ENCODE measurements at regions not wholly inside any gene's neighbourhood (a gene's known extent, or its start where the extent isn't known, plus 50 kb on each side); places are given as distances from the start of the nearest gene placed in this dataset.
"Not testable (repeated sequence)": the region's sequence is repeated elsewhere in the genome, so short reads cannot be mapped to it uniquely, and the experiment has no call there.

DNA sequence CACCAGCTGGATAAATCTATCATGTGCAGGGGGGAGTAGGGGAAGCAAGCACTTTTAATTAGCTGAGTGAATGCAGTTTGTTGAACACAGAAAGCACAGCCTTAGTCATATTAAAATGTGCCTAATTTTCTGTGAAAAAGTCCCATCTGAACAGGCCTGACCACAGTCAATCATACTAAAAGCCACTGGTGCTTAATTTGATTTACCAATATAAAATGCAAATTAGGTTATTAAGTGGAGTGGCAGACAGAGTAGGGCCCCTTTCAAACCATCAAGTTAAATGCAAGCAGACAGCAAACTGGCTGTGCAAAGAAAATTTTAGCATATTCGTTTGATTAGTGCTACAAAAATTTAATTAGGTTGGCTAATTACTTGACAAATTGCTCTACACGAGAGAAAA, 176.1 kb downstream of the ISL1 start:
- no peak for DNase-seq (ENCODE audit: low read depth)

- no peak for DNase-seq (ENCODE audit: low read depth)
Observed at GRCh38 chr5:51559921-51560658, 176.8 kb downstream of the ISL1 start.

- DNase-seq (ENCODE audit: low read depth), result no peak
Observed at GRCh38 chr5:51566953-51567352, 183.7 kb downstream of the ISL1 start.

DNA sequence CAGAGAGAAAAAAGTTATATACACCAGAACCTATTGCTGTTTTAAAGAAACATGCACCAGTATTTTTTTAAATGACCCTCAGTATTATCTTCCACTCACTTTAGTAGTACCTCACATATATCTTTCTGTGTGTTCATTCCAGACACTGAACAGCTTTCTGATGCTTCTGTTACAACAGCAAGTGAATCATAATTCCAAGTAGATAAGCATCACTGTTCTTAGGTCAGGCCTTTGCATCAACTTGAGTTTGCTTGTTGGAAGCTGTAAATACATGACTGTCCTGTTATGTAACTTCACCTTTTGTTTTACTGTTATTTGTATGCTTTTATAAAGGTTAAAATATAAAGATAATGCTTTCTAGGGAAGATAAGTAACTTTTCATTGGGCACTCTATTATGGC, 184.4 kb downstream of the ISL1 start:
- no peak for DNase-seq (ENCODE audit: low read depth)

GRCh38 chr5:51573835-51574234, 190.6 kb downstream of the ISL1 start:
- no peak for DNase-seq (ENCODE audit: low read depth)

GRCh38 chr5:51582871-51583394, 199.7 kb downstream of the ISL1 start:
- no peak for DNase-seq (ENCODE audit: low read depth)

GRCh38 chr5:51598026-51598425, 214.8 kb downstream of the ISL1 start:
- no peak for DNase-seq (ENCODE audit: low read depth)

GRCh38 chr5:51599587-51599986, 216.3 kb downstream of the ISL1 start:
- no peak for DNase-seq (ENCODE audit: low read depth)

DNA sequence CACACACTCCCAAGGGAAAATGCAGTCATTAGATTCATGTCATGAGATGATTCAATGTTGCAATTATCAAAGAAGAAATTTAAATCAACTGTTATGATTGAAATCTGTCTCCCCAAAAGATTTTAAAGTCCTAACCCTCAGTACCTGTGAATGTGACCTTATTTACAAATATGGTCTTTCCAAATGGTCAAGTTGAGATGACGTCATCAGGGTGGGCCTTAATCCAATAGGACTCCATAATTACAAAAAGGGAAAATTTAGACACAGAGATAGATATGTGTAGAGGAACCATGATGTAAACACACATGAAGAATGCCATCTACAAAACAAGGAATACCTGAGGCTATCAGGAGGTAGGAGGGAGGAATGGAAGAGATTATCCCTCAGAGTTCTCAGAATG, 221.1 kb downstream of the ISL1 start:
- no peak for DNase-seq (ENCODE audit: low read depth)

DNA sequence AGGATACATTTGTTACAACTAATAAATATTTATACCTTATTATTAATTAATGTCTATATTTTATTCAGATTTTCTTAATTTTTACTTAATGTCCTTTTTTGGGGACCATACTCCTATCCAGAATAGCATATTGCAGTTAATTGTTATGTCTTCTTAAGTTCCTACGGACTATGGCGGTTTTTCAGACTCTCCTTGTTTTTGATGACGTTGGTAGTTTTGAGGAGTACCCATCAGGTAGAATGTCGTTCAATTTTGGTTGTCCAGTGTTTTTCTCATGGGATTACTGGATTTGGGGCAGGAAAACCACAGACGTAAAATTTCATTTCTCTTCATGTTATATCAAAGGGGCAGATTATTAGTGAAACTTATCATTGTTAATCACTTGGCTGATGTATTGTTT, 223.7 kb downstream of the ISL1 start:
- DNase-seq (ENCODE audit: low read depth), result no peak

DNA sequence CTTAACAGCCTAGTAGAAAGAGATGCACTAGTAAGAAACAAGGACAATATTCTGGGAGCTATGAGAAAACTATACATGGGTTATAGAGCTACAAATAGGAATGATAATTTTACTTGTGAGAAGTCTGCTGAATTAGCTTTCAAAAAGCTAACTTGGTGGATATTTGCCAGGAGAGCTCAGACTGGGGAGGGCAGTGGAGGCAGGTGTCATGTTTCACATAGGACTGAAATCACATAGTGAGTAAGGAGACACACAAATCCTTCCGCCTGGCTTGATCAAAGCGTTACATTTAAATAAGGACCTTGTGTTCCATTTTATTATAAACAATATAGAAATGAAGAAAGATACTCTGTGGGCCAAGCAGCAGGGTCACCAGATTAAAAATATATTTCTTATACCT, 235.0 kb downstream of the ISL1 start:
- no peak for DNase-seq (ENCODE audit: low read depth)

DNA sequence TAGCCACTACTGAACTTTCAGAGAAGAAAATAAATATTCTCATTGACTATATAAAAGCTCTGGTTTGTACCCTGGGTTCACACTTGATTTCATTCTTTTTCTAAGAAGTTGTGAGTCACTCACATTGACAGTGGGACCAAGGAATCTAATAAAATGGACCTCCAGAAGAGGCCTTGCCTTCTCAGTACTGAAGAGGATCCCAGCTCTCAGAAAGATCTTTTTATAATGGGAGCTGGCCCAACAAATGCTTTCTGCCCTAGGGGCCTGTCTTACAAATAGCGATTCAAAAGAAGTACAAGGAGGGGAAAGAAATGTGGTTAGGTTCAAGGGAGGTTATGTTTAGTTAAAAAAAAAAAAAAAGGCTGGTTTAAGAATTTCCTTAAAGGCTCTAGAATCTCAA, 237.9 kb downstream of the ISL1 start:
- peak; percentile 22 for DNase-seq (ENCODE audit: low read depth)

DNA sequence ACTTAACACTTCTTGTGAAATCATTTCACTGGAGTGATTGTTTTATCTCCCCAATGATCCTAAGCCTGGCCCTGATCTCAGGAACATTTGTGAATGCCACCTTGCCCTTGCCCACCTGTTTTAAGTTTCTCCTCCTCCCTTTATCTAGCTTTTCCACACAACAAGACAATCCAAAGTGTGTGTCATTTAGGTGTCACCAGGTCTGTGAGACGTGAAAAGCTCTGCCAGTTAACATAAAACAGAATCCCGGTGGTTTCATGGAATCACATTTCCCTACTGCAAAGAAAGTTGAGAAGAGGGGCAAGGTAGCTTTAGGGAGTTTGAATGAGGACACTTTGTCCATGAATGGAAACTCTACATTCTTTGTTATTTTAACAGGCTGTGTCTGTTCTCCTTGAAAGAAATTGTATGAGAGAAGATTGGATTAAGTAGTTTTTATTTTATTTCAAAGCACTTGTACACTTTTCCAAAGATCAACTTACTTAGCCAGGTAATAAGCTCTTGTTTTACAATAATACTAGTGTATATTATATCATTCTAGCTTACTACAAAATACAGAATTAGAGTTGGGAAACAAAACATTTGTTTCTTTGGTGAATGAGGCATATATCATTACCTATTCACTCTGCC, 239.0 kb downstream of the ISL1 start:
- DNase-seq (ENCODE audit: low read depth), result no peak

- no peak for DNase-seq (ENCODE audit: low read depth)
Observed at GRCh38 chr5:51625224-51625968, 242.1 kb downstream of the ISL1 start.

DNA sequence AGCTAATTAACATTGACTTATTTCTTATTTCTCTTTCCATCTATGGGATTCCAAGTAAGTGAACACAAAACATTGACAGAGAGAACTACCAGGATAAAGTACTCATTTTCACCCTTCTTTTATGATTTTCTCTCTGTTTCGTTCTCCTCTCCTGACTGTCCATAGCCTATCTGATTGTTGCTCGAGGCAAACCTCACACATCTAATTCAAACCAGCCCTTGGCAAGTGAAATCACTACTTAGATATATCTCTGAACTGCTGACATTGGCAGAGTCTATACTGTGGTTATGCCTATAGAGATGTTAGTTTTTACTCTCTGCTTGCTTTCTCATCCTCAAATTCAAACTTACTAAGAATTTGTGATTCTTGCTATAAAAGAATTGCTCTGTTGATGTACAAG, 248.8 kb downstream of the ISL1 start:
- no peak for DNase-seq (ENCODE audit: low read depth)

- DNase-seq (ENCODE audit: low read depth), result no peak
Observed at GRCh38 chr5:51632793-51633192, 249.5 kb downstream of the ISL1 start.

GRCh38 chr5:51636973-51637372, 253.7 kb downstream of the ISL1 start:
- DNase-seq (ENCODE audit: low read depth), result not testable (repeated sequence)

DNA sequence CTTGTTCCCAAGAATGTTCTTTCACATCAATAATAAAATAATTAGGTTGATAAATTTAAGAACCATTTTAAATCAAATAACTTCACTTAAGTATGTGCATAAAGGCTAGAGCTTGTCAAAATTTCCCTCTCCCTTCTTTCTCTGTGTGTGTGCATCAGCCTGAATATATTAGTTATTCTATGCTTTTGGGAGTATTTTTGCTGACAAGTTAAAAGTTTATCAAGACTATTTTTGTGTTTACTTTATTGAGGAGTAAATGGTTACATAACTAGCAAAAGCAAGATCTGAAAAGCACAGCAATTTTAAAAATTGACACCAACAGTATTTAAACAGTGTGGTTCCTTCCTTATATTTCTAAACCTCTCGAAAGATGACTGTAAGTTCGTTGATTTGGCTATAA, 261.7 kb downstream of the ISL1 start:
- no peak for DNase-seq (ENCODE audit: low read depth)

DNA sequence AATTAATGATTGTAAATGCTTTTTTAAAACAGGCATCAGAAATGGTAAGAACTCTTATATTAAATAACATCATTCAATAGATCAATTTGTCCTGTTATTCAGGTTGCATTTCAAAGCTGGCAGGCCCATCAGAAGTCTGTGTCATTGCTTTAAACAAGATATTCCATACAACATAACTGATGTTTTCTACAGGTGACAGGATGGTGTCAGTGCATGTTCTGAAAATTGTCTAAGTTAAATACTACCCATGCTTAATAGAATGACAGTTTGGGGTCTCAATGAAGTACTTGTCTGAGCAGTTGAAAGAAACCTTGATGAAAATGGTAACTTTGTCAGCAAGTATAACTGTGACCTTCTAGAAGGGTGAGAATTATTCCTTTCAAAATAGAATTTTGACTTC, 263.2 kb downstream of the ISL1 start:
- DNase-seq (ENCODE audit: low read depth), result no peak

GRCh38 chr5:51650824-51651223, 267.6 kb downstream of the ISL1 start:
- DNase-seq (ENCODE audit: low read depth), result no peak

- no peak for DNase-seq (ENCODE audit: low read depth)
Observed at GRCh38 chr5:51651476-51651875, 268.2 kb downstream of the ISL1 start.

DNA sequence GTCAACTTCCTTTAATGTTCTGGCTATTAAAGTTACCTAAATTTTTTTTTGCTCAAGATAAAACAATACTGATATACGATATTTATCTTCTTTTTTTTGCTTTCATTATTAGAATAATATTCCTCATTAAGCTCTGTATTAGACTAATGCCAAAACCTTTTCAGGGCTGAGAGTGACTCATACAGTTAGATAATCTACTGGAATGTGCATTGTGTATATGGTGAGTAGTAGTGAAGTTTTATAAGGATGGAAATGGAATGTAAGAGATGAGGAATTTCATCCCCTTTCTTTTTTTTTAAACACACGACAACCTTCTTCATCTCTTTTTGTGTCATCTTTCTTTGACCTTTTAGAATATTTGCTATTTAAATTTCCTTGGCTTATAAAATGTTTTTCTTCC, 268.6 kb downstream of the ISL1 start:
- DNase-seq (ENCODE audit: low read depth), result peak; percentile 69

DNA sequence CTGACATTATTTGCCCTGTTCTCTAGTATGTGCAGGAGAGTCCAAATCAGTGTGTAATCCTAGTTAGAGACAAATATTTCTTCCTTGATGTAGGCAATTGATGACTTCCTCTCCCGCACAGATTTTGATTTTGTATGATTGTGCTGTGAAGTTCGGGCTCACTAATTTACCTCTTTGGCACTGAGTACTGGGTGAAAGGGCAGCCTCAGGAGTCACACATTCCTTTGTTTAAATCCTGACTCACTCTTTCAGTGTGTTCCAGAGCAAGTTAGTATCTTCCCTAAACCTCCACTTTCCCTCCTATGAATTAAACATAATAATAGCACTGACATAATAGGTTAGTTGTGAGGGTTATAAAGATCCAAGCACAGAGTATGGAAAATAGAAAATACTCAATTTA, 269.7 kb downstream of the ISL1 start:
- DNase-seq (ENCODE audit: low read depth), result peak; percentile 37
